Gastroesophageal sphincter (tissue), 3 donors: ENCODE measurements at regions not wholly inside any gene's neighbourhood (a gene's known extent, or its start where the extent isn't known, plus 50 kb on each side); places are given as distances from the start of the nearest gene placed in this dataset.

Experiments
- CTCF ChIP-seq, 4 experiments: fragments of 200-600 bp in 2 of 4; fragments of 450-650 bp in 2 of 4; sonication (generic) in 1 of 4; IDR thresholded peaks; one replicate each; pipeline ENCODE4 v1.5.1; 2017 to 2019; ENCODE audit warnings: antibody characterized with exemption in 4 of 4, mild to moderate bottlenecking in 2 of 4, moderate library complexity in 2 of 4
- EP300 ChIP-seq: sonication (generic); formaldehyde crosslinking; IDR thresholded peaks from one replicate; pipeline ENCODE4 v1.6.1; 2017; ENCODE audit warnings: antibody characterized with exemption, mild to moderate bottlenecking
- POLR2A ChIP-seq, 2 donors: fragments of 450-650 bp; IDR thresholded peaks; one replicate each; pipeline ENCODE4 v1.6.1; 2017; ENCODE audit warnings: antibody characterized with exemption in 2 of 2, mild to moderate bottlenecking in 2 of 2, moderate library complexity in 1 of 2
- POLR2AphosphoS5 ChIP-seq: sonication (generic); formaldehyde crosslinking; IDR thresholded peaks from one replicate; pipeline ENCODE4 v1.6.1; 2017; ENCODE audit warnings: antibody characterized with exemption

- TF ChIP-seq POLR2A (IDR thresholded peaks at IDR 0.05) (no peak), CTCF (IDR thresholded peaks at IDR 0.05) (no peak), POLR2AphosphoS5 (no peak), EP300 (no peak)
Observed at GRCh38 chr3:178435575-178435974, 100.7 kb upstream of the KCNMB2 start.
